Osteoblast (primary cell): ENCODE measurements at regions not wholly inside any gene's neighbourhood (a gene's known extent, or its start where the extent isn't known, plus 50 kb on each side); places are given as distances from the start of the nearest gene placed in this dataset.

ENCODE experiments used
- DNase-seq: peaks from one replicate; pipeline ENCODE4 v3.0.0; 2011; ENCODE audit warnings: low spot score, mixed read lengths; ENCODE audit not compliant: insufficient read length; ENCODE audit errors: missing footprints
- H2AFZ ChIP-seq: 2 replicates; pipeline ENCODE4 v1.6.0; 2011; ENCODE audit warnings: mild to moderate bottlenecking, low read length
- H3K27ac ChIP-seq: 2 replicates; pipeline ENCODE4 v1.5.1; 2011; ENCODE audit warnings: mild to moderate bottlenecking, low read depth, low read length, moderate library complexity
- H3K27me3 ChIP-seq: 2 replicates; pipeline ENCODE4 v1.6.0; 2012; ENCODE audit warnings: mild to moderate bottlenecking, control low read depth, inconsistent platforms, low read length, moderate library complexity; ENCODE audit not compliant: insufficient read depth
- H3K36me3 ChIP-seq: 2 replicates; pipeline ENCODE4 v1.5.1; 2011; ENCODE audit warnings: mild to moderate bottlenecking, low read length, control low read depth, moderate library complexity; ENCODE audit not compliant: insufficient read depth
- H3K4me1 ChIP-seq: 2 replicates; pipeline ENCODE4 v1.5.1; 2011; ENCODE audit warnings: mild to moderate bottlenecking, low read length, control low read depth, moderate library complexity; ENCODE audit not compliant: insufficient read depth
- H3K4me2 ChIP-seq: 2 replicates; pipeline ENCODE4 v1.6.0; 2011; ENCODE audit warnings: mild to moderate bottlenecking, low read length; ENCODE audit not compliant: insufficient read depth
- H3K4me3 ChIP-seq: fragments of 200-600 bp; sonication (generic); 3 replicates; pipeline ENCODE4 v1.5.1; 2012; ENCODE audit warnings: mild to moderate bottlenecking, low read length, inconsistent platforms; ENCODE audit not compliant: insufficient read depth
- H3K79me2 ChIP-seq: 2 replicates; pipeline ENCODE4 v1.6.0; 2012; ENCODE audit warnings: mild to moderate bottlenecking, low read length, control low read depth, inconsistent platforms; ENCODE audit not compliant: insufficient read depth
- H3K9me3 ChIP-seq: 2 replicates; pipeline ENCODE4 v1.5.1; 2011; ENCODE audit warnings: low read depth, low read length, control low read depth
- H4K20me1 ChIP-seq: 2 replicates; pipeline ENCODE4 v1.6.0; 2012; ENCODE audit warnings: mild to moderate bottlenecking, low read length, control low read depth; ENCODE audit not compliant: insufficient read depth
- CTCF ChIP-seq: IDR thresholded peaks from 2 replicates; pipeline ENCODE4 v1.5.1; 2011; ENCODE audit warnings: mild to moderate bottlenecking, low read depth, low read length, moderate library complexity; ENCODE audit errors: extremely low read depth

- no peaks in the 10 kb centered on the region for H3K36me3 ChIP-seq
- no peaks in the 10 kb centered on the region for H4K20me1 ChIP-seq
- H3K4me2 ChIP-seq, result no peak overlapping the region
- no peak overlapping the region for H2AFZ ChIP-seq
- no peak for TF ChIP-seq CTCF
- no peaks in the 10 kb centered on the region for H3K27me3 ChIP-seq
- no peaks in the 10 kb centered on the region for H3K9me3 ChIP-seq
- no peak overlapping the region for H3K27ac ChIP-seq
- DNase-seq, result no peak
- no peaks in the 10 kb centered on the region for H3K4me1 ChIP-seq
- no peaks in the 10 kb centered on the region for H3K79me2 ChIP-seq
- no peak overlapping the region for H3K4me3 ChIP-seq
These were observed 904.8 kb upstream of the SEL1L start for GRCh38 chr14:82438436-82438835.

DNA sequence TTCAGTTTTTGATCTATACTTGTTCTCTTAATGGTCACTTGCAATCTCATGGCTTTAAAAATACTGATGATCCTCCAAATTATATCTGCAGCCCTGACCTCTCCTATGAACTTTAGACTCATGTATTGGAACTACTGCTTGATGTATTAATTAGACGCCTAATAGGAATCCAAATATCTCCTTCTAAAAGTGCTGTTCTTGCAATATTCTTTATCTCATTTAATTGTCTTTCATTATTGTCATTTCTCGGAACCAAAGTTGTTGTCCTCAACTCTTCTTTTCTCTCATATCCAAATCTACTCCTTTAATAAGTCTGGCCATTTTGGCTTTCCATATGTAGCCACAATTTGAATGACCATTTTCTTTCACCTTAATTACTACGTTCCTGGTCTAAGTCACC, 907.6 kb upstream of the SEL1L start:
- no peak for TF ChIP-seq CTCF
- H3K4me1 ChIP-seq, result no peaks in the 10 kb centered on the region
- no peak overlapping the region for H3K27ac ChIP-seq
- no peaks in the 10 kb centered on the region for H3K79me2 ChIP-seq
- no peaks in the 10 kb centered on the region for H3K27me3 ChIP-seq
- no peaks in the 10 kb centered on the region for H3K36me3 ChIP-seq
- no peak overlapping the region for H3K4me2 ChIP-seq
- H2AFZ ChIP-seq, result no peak overlapping the region
- no peak overlapping the region for H3K4me3 ChIP-seq
- DNase-seq, result no peak
- peaks cover 2% of the 10 kb centered on the region for H3K9me3 ChIP-seq
- H4K20me1 ChIP-seq, result no peaks in the 10 kb centered on the region

DNA sequence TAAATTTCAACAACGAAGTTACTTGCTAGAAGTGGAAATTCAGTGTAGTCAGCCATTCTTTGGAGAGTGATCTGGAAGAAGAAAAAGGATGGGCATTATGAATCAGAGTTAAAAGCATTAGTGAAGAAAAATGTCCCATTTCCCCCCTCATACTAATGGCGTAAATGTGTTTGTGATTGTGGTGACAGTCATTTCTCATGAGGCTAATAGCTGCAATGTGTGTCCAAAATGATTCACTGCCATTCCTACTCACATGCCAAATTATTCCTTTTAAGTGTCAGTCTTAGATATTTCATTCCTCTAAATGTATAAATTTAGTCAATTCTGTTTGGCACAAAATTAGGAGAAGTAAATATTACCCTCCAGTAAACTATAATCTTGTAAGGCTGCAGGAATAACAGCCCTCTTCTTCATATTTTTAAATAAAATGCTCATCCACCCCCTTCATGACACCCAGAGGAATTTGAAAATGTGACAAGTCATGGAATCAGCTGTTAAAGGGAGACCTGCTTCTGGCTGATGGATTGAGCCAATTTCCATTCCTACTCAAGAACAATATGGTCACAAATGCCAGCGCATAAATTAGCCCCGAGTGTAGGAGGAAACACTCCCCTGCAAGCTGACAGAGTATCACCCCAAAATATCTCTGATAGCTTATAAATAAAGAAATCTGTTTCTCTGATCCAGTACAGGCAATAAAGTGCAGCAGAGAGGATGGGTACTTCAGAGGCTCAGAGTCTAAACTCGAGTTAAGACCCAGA, 912.3 kb upstream of the SEL1L start:
- H3K9me3 ChIP-seq, result peaks cover 2% of the 10 kb centered on the region
- no peaks in the 10 kb centered on the region for H3K36me3 ChIP-seq
- H2AFZ ChIP-seq, result no peak overlapping the region
- no peak for TF ChIP-seq CTCF
- H3K4me3 ChIP-seq, result no peak overlapping the region
- no peak overlapping the region for H3K4me2 ChIP-seq
- no peaks in the 10 kb centered on the region for H3K27me3 ChIP-seq
- no peak for DNase-seq
- no peaks in the 10 kb centered on the region for H3K4me1 ChIP-seq
- no peaks in the 10 kb centered on the region for H4K20me1 ChIP-seq
- H3K27ac ChIP-seq, result no peak overlapping the region
- H3K79me2 ChIP-seq, result no peaks in the 10 kb centered on the region

- Histone ChIP-seq H3K4me2 (no peak overlapping the region), H3K27ac (no peak overlapping the region), H2AFZ (no peak overlapping the region), H3K27me3 (no peaks in the 10 kb centered on the region), H3K79me2 (no peaks in the 10 kb centered on the region), H3K4me1 (no peaks in the 10 kb centered on the region), H3K36me3 (no peaks in the 10 kb centered on the region), H3K4me3 (no peak overlapping the region), H4K20me1 (no peaks in the 10 kb centered on the region), H3K9me3 (peaks cover 6% of the 10 kb centered on the region)
- DNase-seq, result no peak
- no peak for TF ChIP-seq CTCF
These were observed 913.9 kb upstream of the SEL1L start for GRCh38 chr14:82447586-82447985.
